NB4 (cell line): ENCODE measurements at regions not wholly inside any gene's neighbourhood (a gene's known extent, or its start where the extent isn't known, plus 50 kb on each side); places are given as distances from the start of the nearest gene placed in this dataset.

ENCODE experiments used
- CTCF ChIP-seq: IDR thresholded peaks from one replicate; pipeline ENCODE4 v1.5.1; 2012; ENCODE audit warnings: low read depth, low read length
- MYC ChIP-seq: IDR thresholded peaks from 2 replicates; pipeline ENCODE4 v1.6.1; 2011; ENCODE audit warnings: low read depth, low read length
- POLR2A ChIP-seq: IDR thresholded peaks from 2 replicates; pipeline ENCODE4 v1.6.1; 2011; ENCODE audit warnings: mild to moderate bottlenecking; ENCODE audit not compliant: insufficient read length; ENCODE audit errors: extremely low read depth
- TF ChIP-seq, protein P1 (sequence below): IDR thresholded peaks from 2 replicates; pipeline ENCODE4 v1.6.1; 2011; ENCODE audit warnings: low read depth, low read length

DNA sequence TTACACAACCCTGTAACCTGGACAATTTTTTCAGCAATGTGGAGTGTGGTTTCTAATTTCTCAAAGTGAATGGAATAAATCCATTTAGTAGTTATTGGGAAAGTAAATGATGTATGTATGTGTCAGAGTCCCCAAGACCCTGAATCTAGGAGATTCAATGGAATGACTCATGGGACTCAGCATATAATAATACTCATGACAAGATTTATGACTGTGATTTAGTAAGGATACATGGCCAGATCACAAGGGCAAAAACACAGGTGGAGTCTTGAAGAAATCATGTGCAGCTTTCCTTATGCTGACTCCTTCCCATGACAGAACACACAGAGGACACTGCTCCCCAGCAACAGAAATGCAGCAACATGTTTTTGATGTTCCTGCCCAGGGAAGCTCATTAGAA lies 1877.7 kb upstream of the LRRTM1 start:
- TF ChIP-seq CTCF (no peak), POLR2A (no peak), MYC (no peak)
- TF ChIP-seq, protein P1, sequence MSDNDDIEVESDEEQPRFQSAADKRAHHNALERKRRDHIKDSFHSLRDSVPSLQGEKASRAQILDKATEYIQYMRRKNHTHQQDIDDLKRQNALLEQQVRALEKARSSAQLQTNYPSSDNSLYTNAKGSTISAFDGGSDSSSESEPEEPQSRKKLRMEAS: no peak
